Stomach (tissue), 4 donors: ENCODE measurements at regions not wholly inside any gene's neighbourhood (a gene's known extent, or its start where the extent isn't known, plus 50 kb on each side); places are given as distances from the start of the nearest gene placed in this dataset.

Experiments
- POLR2A ChIP-seq, 4 donors: fragments of 450-650 bp; IDR thresholded peaks; one replicate each; pipeline ENCODE4 v1.6.1; 2016; ENCODE audit warnings: antibody characterized with exemption in 4 of 4, control low read depth in 2 of 4, mild to moderate bottlenecking in 1 of 4, moderate library complexity in 1 of 4
- TF ChIP-seq, protein P1 (sequence below), 7 experiments: fragments of 450-650 bp in 4 of 7; fragments of 200-600 bp in 3 of 7; sonication (generic) in 3 of 7; IDR thresholded peaks; one replicate each; pipeline ENCODE4 v1.5.1; 2016 to 2019; ENCODE audit warnings: antibody characterized with exemption in 7 of 7, control low read depth in 2 of 7, mild to moderate bottlenecking in 1 of 7

DNA sequence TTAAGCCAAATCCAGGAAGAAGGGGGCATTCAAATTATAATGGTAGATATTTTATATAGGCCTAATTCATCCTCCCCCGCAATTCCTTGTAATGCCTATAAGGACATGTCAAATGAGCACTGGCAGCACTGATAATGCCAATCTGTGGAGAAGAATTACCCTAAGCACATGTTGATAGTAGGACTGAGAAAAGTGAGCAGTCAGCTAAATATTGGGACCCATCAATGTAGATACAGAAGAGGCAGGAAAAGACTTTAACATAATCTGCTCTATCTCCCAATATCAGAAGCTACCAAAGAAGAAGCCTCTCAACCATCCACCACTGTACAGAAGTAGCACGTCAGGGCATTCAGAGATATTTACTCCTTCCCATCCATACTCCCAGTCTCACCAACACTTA lies 101.3 kb upstream of the REG3A start:
- TF ChIP-seq, protein P1, sequence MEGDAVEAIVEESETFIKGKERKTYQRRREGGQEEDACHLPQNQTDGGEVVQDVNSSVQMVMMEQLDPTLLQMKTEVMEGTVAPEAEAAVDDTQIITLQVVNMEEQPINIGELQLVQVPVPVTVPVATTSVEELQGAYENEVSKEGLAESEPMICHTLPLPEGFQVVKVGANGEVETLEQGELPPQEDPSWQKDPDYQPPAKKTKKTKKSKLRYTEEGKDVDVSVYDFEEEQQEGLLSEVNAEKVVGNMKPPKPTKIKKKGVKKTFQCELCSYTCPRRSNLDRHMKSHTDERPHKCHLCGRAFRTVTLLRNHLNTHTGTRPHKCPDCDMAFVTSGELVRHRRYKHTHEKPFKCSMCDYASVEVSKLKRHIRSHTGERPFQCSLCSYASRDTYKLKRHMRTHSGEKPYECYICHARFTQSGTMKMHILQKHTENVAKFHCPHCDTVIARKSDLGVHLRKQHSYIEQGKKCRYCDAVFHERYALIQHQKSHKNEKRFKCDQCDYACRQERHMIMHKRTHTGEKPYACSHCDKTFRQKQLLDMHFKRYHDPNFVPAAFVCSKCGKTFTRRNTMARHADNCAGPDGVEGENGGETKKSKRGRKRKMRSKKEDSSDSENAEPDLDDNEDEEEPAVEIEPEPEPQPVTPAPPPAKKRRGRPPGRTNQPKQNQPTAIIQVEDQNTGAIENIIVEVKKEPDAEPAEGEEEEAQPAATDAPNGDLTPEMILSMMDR (IDR thresholded peaks at IDR 0.05): no peak
- no peak for TF ChIP-seq POLR2A (IDR thresholded peaks at IDR 0.05)
